ENCODE measurements at regions not wholly inside any gene's neighbourhood (a gene's known extent, or its start where the extent isn't known, plus 50 kb on each side); places are given as distances from the start of the nearest gene placed in this dataset.

DNA sequence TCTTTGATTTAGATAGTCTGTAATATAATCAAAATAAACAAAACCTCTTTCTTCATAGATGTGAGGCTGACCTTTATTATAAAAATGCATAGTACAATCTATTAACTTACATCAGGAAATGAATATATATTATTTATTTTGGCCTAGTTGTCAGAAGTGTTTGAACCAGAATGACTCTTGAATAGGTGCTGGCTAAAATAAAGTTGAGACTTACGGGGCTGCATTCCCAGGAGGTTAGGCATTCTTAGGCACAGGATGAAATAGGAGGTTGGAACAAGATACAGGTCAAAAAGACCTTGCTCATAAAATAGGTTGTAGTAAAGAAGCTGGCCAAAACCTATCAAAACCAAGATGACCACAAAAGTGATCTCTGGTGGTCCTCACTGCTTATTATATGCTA lies 1193.3 kb upstream of the IGFBP7 start:
- TF ChIP-seq, protein P1, sequence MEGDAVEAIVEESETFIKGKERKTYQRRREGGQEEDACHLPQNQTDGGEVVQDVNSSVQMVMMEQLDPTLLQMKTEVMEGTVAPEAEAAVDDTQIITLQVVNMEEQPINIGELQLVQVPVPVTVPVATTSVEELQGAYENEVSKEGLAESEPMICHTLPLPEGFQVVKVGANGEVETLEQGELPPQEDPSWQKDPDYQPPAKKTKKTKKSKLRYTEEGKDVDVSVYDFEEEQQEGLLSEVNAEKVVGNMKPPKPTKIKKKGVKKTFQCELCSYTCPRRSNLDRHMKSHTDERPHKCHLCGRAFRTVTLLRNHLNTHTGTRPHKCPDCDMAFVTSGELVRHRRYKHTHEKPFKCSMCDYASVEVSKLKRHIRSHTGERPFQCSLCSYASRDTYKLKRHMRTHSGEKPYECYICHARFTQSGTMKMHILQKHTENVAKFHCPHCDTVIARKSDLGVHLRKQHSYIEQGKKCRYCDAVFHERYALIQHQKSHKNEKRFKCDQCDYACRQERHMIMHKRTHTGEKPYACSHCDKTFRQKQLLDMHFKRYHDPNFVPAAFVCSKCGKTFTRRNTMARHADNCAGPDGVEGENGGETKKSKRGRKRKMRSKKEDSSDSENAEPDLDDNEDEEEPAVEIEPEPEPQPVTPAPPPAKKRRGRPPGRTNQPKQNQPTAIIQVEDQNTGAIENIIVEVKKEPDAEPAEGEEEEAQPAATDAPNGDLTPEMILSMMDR (IDR thresholded peaks at IDR 0.05; ENCODE audit: poor library complexity, severe bottlenecking), result no peak
- no peak for TF ChIP-seq POLR2AphosphoS5 (IDR thresholded peaks at IDR 0.05)
- no peak for TF ChIP-seq SMC3 (conservative IDR thresholded peaks at IDR 0.05; ENCODE audit: poor library complexity)
- TF ChIP-seq TAF1 (IDR thresholded peaks at IDR 0.05; ENCODE audit: low read depth), result no peak
- TF ChIP-seq REST (IDR thresholded peaks at IDR 0.05; ENCODE audit: borderline replicate concordance), result no peak
- no peak for TF ChIP-seq RAD21 (conservative IDR thresholded peaks at IDR 0.05)
